ENCODE measurements at regions not wholly inside any gene's neighbourhood (a gene's known extent, or its start where the extent isn't known, plus 50 kb on each side); places are given as distances from the start of the nearest gene placed in this dataset.

- TF ChIP-seq POLR2A (IDR thresholded peaks at IDR 0.05), result no peak
- TF ChIP-seq POLR2AphosphoS5 (IDR thresholded peaks at IDR 0.05), result no peak
- TF ChIP-seq CTCF (IDR thresholded peaks at IDR 0.05), result no peak
- no peak for TF ChIP-seq EP300 (IDR thresholded peaks at IDR 0.05)
These were observed 474.8 kb downstream of the PDGFC start for GRCh38 chr4:156496797-156497196.

All from gastroesophageal sphincter (tissue), 3 donors.